GM12878 (cell line): ENCODE measurements at regions not wholly inside any gene's neighbourhood (a gene's known extent, or its start where the extent isn't known, plus 50 kb on each side); places are given as distances from the start of the nearest gene placed in this dataset.

Experiments used
- BMI1 ChIP-seq: fragments of 450-650 bp; IDR thresholded peaks from 2 replicates; pipeline ENCODE4 v1.6.1; 2016; ENCODE audit warnings: mild to moderate bottlenecking, moderate library complexity, borderline replicate concordance
- EZH2 ChIP-seq: IDR thresholded peaks from 2 replicates; pipeline ENCODE4 v1.6.1; 2012; ENCODE audit warnings: low read depth, mild to moderate bottlenecking, control low read depth, inconsistent platforms, low read length, borderline replicate concordance; ENCODE audit not compliant: control insufficient read depth
- MEF2A ChIP-seq: IDR thresholded peaks from 2 replicates; pipeline ENCODE4 v1.6.1; 2011; ENCODE audit warnings: low read depth, mild to moderate bottlenecking, low read length, moderate library complexity; ENCODE audit not compliant: insufficient read depth
- NR2C1 ChIP-seq: fragments of 450-650 bp; IDR thresholded peaks from 2 replicates; pipeline ENCODE4 v1.6.1; 2017; ENCODE audit warnings: antibody characterized with exemption, mild to moderate bottlenecking, moderate library complexity
- POLR2A ChIP-seq: IDR thresholded peaks from 2 replicates; pipeline ENCODE4 v1.6.1; 2011; ENCODE audit warnings: low read depth, mild to moderate bottlenecking, low read length
- POLR2AphosphoS5 ChIP-seq: IDR thresholded peaks from 2 replicates; pipeline ENCODE4 v1.6.1; 2011; ENCODE audit warnings: mild to moderate bottlenecking, low read length, inconsistent platforms
- RAD21 ChIP-seq: IDR thresholded peaks from 2 replicates; pipeline ENCODE4 v1.6.1; 2011; ENCODE audit warnings: mild to moderate bottlenecking, low read depth, low read length, moderate library complexity; ENCODE audit not compliant: insufficient read depth
- RCOR1 ChIP-seq: conservative IDR thresholded peaks from 2 replicates; pipeline ENCODE4 v1.6.1; 2012; ENCODE audit warnings: low read depth, low read length, improper control_type of control experiment
- TAF1 ChIP-seq: IDR thresholded peaks from 2 replicates; pipeline ENCODE4 v1.6.1; 2011; ENCODE audit warnings: mild to moderate bottlenecking, low read depth, low read length, borderline replicate concordance
- TCF12 ChIP-seq: IDR thresholded peaks from 2 replicates; pipeline ENCODE4 v1.6.1; 2011; ENCODE audit warnings: low read depth, mild to moderate bottlenecking, low read length
- ZNF274 ChIP-seq: IDR thresholded peaks from one replicate; pipeline ENCODE4 v1.8.0; 2011; ENCODE audit not compliant: insufficient read length, insufficient read depth
- ZZZ3 ChIP-seq: IDR thresholded peaks from 2 replicates; pipeline ENCODE4 v1.6.1; 2011; ENCODE audit warnings: low read depth; ENCODE audit not compliant: control insufficient read depth, insufficient read length
- TF ChIP-seq, protein P1 (sequence below), 3 experiments: IDR thresholded peaks in 2 of 3; conservative IDR thresholded peaks in 1 of 3; 2 replicates each; pipeline ENCODE4 v1.5.1; 2011; ENCODE audit warnings: low read depth in 3 of 3, low read length in 3 of 3, mild to moderate bottlenecking in 3 of 3, control low read depth in 2 of 3, moderate library complexity in 2 of 3, inconsistent platforms in 1 of 3, mixed read lengths in 1 of 3; ENCODE audit not compliant: control insufficient read depth in 2 of 3, insufficient read depth in 1 of 3; ENCODE audit errors: extremely low read depth in 1 of 3
- TF ChIP-seq, protein P2 (sequence below): IDR thresholded peaks from 2 replicates; pipeline ENCODE4 v1.6.1; 2012; ENCODE audit warnings: mild to moderate bottlenecking, low read depth, low read length

DNA sequence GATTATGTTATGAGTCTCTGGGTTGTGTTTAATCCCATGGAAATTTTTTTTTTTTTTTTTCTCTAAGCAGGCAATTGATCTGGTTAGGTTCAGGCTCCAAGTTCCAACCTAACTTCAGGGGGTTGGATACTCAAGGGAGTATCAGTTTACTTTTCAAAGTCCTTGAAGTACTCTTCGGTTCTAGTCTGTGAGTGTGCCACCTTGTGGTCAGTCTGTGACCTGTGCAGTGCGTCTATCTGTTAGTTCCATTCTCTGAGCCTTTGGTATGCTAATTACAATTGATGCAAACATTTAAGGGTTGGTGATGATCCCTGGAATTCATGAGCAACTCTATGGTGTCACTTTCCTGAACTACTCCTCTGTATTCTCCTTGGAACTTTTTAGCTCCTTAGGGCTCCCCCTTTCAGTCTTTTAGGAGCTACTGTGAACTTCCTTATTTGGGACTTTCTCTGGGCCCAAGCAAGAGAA lies 342.0 kb downstream of the SOX4 start:
- TF ChIP-seq, protein P1, sequence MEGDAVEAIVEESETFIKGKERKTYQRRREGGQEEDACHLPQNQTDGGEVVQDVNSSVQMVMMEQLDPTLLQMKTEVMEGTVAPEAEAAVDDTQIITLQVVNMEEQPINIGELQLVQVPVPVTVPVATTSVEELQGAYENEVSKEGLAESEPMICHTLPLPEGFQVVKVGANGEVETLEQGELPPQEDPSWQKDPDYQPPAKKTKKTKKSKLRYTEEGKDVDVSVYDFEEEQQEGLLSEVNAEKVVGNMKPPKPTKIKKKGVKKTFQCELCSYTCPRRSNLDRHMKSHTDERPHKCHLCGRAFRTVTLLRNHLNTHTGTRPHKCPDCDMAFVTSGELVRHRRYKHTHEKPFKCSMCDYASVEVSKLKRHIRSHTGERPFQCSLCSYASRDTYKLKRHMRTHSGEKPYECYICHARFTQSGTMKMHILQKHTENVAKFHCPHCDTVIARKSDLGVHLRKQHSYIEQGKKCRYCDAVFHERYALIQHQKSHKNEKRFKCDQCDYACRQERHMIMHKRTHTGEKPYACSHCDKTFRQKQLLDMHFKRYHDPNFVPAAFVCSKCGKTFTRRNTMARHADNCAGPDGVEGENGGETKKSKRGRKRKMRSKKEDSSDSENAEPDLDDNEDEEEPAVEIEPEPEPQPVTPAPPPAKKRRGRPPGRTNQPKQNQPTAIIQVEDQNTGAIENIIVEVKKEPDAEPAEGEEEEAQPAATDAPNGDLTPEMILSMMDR (IDR thresholded peaks at IDR 0.05 in 2 of 3, conservative IDR thresholded peaks at IDR 0.05 in 1 of 3; ENCODE audit: control insufficient read depth in 2 of 3, extremely low read depth in 1 of 3, insufficient read depth in 1 of 3, low read depth in 3 of 3, low read length in 3 of 3): peak; percentile 27 to 64 (median 51)
- TF ChIP-seq POLR2AphosphoS5 (no peak), BMI1 (no peak), TAF1 (no peak), TCF12 (no peak), MEF2A (no peak), RCOR1 (no peak), NR2C1 (no peak), ZZZ3 (no peak), ZNF274 (no peak), POLR2A (no peak), EZH2 (no peak), RAD21 (peak; percentile 49)
- TF ChIP-seq, protein P2, sequence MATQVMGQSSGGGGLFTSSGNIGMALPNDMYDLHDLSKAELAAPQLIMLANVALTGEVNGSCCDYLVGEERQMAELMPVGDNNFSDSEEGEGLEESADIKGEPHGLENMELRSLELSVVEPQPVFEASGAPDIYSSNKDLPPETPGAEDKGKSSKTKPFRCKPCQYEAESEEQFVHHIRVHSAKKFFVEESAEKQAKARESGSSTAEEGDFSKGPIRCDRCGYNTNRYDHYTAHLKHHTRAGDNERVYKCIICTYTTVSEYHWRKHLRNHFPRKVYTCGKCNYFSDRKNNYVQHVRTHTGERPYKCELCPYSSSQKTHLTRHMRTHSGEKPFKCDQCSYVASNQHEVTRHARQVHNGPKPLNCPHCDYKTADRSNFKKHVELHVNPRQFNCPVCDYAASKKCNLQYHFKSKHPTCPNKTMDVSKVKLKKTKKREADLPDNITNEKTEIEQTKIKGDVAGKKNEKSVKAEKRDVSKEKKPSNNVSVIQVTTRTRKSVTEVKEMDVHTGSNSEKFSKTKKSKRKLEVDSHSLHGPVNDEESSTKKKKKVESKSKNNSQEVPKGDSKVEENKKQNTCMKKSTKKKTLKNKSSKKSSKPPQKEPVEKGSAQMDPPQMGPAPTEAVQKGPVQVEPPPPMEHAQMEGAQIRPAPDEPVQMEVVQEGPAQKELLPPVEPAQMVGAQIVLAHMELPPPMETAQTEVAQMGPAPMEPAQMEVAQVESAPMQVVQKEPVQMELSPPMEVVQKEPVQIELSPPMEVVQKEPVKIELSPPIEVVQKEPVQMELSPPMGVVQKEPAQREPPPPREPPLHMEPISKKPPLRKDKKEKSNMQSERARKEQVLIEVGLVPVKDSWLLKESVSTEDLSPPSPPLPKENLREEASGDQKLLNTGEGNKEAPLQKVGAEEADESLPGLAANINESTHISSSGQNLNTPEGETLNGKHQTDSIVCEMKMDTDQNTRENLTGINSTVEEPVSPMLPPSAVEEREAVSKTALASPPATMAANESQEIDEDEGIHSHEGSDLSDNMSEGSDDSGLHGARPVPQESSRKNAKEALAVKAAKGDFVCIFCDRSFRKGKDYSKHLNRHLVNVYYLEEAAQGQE: no peak
